SK-N-SH treated with all-trans-retinoic acid at 6 μM for 48 hours (cell line): ENCODE measurements at regions not wholly inside any gene's neighbourhood (a gene's known extent, or its start where the extent isn't known, plus 50 kb on each side); places are given as distances from the start of the nearest gene placed in this dataset.

Source experiments
- BACH2 ChIP-seq: fragments of 250-450 bp; sonication (Bioruptor Pico); IDR thresholded peaks from 2 replicates; pipeline ENCODE4 v1.9.0; 2021; ENCODE audit warnings: mild to moderate bottlenecking, borderline replicate concordance
- SNAI2 ChIP-seq: fragments of 250-450 bp; sonication (Bioruptor Pico); IDR thresholded peaks from 2 replicates; pipeline ENCODE4 v1.5.0; 2020; ENCODE audit warnings: mild to moderate bottlenecking, moderate library complexity

DNA sequence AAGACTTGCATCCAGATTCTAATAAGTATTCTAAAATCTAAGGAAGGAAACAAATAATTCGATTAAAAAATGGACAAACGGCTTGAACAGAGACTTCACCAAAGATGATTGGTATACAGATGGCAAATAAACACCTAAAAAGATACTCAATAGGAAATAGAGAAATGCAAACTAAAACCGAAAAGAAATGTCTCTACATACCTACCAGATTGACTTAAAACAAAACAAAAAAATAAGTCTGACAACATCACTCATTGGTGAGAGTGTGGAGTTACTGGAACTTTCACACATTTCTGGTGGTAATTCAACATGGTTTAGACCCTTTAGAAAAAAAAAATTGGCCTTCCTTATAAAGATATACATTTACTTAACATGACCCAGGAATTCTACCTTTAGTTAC lies 869.8 kb downstream of the TTLL7 start:
- TF ChIP-seq BACH2 = no peak
- TF ChIP-seq SNAI2 (CRISPR knock-in tag) = no peak
